Hematopoietic multipotent progenitor cell (in vitro differentiated cells): ENCODE measurements at regions not wholly inside any gene's neighbourhood (a gene's known extent, or its start where the extent isn't known, plus 50 kb on each side); places are given as distances from the start of the nearest gene placed in this dataset.
"Not testable (repeated sequence)": the region's sequence is repeated elsewhere in the genome, so short reads cannot be mapped to it uniquely, and the experiment has no call there.

Experiments used
- DNase-seq, 3 donors: peaks; one replicate each; pipeline ENCODE4 v3.0.0-alpha.2; 2011 to 2015; ENCODE audit warnings: low read depth in 2 of 3, low spot score in 2 of 3

DNA sequence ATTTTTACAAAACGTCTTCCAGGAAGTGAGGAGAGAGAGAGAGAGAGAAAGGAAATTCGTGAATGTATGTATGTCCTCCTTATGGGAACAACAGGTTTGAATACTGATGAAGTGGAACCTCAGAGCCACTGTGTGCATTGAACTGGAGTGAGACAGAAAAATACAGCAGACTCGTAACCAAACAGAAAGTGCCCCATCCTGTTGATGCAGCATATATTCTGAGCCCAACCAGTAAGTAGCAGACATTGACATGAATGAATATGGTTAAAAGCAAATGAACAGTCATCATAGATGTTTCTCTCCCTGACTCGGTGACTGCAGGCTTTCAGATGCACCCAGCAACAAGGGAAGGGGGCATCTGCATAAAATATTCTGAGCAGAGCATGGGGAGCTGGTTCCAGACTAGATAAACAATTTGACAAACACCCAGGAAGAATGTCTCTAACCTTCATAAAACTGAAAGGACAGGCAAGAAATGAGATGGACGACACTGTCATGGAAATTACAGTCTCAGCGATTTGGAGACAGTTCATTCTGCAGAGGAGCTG, 471.0 kb upstream of the PBX1 start:
- no peak for DNase-seq

DNA sequence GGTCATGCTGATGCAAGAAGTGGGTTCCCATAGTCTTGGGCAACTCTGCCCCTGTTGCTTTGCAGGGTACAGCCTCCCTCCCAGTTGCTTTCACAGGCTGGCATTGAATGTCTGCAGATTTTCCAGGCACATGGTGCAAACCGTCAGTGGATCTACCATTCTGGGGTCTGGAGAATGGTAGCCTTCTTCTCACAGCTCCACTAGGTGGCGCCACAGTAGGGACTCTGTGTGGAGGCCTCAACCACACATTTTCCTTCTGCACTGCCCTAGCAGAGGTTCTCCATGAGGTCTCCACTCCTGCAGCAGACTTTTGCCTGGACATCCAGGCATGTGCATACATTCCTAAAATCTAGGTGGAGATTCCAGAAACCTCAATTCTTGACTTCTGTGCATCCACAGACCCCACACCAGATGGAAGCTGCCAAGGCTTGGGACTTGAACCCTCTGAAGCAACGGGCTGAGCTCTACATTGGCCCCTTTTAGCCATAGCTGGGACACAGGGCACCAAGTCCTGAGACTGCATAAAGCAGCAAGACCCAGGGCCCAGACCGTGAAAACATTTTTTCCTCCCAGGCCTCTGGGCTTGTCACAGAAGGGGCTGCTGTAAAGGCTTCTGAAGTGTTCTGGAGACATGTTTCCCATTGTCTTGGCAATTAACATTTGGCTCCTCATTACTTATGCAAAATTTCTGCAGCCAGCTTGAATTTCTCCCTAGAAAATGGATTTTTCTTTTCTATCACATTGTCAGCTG, 466.2 kb upstream of the PBX1 start:
- DNase-seq: peak in 1 of 3 donors; percentile 2

DNA sequence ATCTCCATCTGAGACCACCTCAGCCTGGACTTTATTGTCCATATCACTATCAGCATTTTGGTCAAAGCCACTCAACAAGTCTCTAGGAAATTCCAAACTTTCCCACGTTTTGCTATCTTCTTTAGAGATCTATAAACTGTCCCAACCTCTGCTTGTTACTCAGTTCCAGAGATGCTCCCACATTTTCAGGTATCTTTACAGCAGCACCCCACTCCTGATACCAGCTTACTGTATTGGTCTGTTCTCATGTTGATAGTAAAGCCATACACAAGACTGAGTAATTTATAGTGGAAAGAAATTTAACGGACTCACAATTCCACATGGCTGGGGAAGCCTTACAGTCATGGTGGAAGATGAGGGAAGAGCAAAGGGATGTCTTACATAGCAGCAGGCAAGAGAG, 465.4 kb upstream of the PBX1 start:
- DNase-seq: no peak

DNA sequence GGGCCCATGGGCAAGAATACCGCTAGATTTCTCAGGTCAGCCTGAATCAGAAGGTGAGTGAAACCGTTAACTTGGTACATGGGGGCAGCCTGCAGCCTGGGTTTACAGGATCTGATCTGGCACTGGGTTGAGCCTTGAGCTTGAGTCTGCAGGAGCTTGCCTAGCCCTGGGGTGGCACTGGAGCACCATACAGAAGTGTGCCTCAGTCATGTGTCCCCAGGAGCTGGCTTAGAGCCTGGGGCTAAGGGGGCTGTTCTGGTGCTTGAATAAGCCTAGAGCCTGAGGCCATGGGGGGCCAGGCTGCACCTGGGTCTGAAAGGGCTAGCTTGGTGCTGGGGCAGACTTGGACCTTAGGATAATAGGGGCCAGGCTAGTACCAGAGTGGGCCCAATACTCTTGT, 457.2 kb upstream of the PBX1 start:
- DNase-seq: no peak

DNA sequence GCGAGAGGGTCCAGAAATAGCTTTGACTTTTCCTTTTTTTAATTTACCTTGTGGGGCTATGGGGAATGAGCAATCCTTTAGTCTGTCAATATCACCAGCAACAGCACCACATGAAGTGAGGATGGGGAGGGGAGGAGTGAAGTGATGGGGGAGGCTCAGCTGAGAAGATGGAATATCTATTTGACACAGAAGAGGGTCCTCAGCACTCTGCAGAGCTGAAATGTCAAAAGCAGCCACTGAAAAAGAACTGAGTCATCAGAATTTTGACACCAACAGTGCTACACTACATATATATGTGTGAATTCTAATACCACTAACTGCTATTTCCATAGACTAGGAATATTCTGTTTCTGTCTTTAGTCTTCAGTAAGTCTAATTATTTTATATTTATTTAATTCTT, 427.0 kb upstream of the PBX1 start:
- DNase-seq: no peak

DNA sequence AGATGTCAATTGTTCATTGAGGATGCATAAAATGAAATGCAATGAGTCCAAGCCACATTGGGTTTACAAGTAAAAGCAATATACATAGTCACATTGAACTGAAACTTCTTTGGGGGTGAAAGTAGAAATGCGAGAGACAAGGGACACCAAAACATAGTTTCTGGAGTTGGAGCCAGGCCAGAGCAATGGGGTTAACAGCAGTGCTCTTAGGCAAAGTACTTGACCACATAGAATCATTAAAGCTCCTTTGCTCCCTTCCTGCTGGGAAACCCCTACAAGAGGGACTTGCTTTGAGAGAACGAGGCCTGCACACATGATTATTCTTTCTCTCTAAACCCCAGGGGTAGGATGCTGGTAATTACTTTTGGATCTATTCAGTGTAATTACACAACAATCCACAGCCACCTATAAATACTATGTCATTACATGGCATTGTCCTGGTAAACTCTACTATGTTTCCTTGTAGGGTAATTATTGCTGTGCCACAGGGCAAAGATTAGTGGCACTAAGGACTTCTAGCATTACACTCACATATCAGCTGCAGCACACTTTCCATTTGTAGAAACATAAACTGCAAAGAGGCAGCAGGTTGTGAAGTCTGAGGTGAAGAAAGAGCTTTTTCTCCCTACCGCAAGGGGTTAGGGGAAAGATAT, 421.6 kb upstream of the PBX1 start:
- DNase-seq: no peak

DNA sequence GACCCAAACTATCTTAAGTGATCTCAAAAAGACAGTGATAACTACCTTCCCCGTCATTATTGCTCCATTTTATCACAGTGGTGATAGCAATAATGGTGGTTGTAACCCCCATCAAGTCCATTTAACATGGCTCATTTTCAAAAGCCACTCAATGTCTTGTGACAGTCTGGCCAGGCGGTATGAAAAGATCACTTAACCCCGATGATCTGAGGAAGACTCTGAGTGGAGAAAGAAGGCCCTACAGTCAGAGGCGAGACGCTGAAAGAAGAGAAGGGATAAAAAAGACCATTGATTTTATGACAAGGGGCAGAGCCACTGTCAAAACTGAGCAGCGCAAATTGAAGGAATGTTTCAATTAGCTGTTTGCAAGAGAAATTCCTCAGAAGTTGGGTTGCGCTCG, 417.2 kb upstream of the PBX1 start:
- DNase-seq: no peak

DNA sequence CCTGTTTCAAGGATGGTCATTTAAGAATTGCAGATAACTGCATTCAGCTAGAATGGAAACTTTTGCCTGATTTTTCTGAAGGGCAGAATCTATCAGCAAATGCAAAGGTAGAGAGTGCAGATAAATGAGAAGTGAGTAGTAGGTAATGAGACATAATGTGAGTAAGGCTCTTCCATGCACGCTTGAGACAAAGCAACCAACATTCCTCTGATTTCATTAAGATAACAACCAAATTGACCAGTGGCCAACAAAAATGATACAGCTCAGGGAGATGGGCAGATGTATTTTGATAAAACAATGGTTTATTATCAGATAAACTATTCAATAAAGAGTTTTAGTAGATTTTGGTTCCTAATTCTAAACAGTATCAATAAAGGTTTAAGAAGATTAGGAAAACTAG, 404.4 kb upstream of the PBX1 start:
- DNase-seq: no peak

DNA sequence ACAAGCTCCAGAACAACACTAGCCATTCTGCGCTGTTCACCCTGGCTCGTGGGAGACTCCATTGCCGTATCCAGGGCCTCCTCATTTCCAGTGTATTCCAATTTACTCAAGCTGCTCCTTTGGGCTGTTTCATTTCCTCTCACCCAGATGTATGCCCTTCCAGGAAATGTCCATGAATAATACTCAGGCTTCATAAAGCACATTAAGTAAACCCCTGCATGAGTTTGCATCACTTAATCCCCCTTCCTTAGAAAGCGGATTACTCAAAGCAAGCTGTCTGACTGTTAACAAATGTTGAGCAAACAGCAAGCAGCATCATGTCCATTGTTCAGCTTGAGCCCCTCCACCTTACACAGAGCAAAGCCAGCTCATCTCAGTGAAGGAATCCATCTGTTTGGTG, 403.6 kb upstream of the PBX1 start:
- DNase-seq: no peak

DNA sequence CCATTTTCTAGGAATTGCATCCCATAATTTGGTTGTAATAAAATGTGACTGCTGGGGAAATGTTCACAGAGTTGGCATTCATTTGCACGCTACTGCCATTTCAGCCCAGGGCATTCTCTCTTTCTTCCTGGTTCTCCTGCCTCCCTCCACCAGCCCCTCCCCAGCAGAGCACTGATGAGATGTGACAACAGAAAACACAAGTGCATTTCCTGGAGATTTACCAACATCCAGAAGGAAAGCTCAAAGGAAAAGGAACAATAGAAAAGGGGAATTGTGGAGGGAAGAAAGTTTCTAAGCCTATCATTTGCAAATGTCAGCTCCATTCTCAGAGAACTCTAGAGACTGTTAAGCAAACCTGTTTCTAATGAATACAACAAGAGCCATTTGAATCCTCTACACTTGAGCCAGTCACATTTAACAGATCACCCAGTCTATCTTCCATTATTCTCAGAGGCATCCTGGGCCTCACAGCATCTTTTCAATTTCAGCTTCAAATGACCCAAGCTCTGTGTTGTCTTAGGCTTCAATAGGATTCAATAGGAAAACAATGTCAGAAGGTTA, 395.6 kb upstream of the PBX1 start:
- no peak for DNase-seq

DNA sequence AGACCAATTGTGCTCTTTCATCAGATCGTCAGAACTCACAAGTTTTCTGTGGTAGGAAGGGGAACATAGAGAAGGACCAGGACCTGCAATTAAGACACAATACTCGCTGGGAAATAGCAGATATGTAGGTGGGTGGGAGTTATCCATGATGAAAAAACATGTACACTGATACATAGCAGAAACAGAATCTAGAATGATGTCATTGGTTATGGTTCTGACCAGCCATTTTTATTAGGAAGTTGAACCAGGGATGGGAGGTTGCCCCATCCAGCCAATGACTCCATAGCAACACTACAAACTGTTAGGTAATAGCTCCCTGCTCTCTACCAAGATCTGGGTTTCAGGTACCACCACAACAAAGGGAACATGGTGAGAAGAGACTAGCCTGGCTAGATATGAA, 393.5 kb upstream of the PBX1 start:
- no peak for DNase-seq

DNA sequence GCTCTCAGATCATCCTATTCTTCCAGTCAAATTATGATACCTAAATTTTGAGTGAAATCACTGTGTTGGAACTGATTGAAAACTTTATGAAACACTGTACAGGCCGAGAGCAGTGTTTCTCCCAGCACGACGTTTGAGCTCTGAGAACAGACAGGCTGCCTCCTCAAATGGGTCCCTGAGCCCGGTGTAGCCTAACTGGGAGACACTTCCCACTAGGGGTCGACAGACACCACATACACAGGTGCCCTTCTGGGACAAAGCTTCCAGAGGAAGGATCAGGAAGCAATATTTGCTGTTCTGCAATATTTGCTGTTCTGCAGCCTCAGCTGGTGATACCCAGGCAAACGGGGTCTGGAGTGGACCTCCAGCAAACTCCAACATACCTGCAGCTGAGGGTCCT, 392.5 kb upstream of the PBX1 start:
- DNase-seq: not testable (repeated sequence)

DNA sequence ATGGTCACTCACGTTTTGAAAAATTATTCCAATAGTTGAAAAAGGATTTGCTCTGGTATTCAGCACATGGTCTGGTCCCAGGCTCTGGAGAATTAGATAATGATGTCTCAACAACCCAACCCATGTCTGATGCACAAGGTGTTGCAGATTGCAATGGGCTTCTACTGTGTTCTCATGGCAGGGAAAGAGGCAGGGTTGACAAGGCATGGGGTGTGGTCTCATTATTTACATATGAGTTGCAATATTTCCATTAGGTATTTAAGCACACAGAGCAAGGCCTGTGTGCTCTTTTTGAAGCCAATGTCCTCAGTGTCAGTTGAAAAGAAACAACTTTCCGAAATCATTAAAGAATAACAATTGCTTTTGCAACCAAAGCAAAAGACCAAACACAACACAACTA, 381.9 kb upstream of the PBX1 start:
- DNase-seq: no peak

DNA sequence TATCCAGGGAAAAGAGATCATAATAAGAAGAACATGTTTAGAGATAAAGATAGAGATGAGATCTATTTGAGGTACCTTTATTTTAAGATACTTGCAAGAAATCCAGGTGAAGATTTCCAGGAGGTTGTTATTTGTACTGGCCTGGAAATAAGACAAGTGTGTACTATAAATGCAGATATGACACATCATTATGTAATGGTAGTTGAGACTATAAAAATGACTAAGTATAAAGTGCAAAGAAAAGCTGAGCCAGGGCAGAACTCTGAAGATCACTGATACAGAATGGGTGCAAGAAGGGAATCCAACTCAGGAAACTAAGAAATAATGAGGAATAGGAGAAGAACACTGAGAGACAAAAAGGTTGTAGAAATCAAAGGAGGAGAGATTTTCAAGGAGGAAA, 378.2 kb upstream of the PBX1 start:
- no peak for DNase-seq

DNA sequence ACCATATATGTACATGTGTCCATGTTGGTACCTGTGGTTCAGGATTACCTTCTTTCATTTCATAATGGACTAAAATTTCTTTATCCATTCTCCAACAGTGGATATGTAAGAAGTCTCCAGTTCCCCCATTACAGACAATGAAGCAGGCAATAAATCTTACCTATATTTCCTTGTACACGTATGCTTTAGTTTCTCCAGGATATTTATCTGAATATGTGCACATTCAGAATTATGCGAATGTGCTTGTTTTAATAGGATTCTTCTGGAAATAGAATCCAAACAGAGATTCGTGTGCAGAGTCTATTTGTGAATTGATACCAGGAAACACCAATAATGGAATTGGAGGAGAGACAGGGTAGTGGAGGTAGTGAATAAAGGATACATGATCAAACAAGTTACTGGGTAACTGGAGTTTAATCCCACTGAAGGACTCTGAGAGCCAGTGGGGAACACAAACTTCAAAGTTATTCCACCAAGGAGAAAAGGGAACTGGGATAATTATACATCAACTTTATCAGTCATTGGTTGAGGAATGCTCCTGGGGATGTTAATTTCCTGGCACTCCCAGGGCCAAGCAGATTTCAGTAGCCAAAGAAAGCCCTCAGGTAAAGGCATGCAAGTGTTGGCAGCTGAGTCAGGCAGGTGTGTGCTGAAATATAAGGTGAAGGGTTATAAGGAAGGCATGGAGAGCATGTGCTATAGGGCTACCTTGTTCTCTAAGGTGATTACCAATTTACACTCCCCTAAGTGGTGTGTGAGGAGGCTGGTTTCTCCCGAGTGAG, 374.9 kb upstream of the PBX1 start:
- no peak for DNase-seq

DNA sequence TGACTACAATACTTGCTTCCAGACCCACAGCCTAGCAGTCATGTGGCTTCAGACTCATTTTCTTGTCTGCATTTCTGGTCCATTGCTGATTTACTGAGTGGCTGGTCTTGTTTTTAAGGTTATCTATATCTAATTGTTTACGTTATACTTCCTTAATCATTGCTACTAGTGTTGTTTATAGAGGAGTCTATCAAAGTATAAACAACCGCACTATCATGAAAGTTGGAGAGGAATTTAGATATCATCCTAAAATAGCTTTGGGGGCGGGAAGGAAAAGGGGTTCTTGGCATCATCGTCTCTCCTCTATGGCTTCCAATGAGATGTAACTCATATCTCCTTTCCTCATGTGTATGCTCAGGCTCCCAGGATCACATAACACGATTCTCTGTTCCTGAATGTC, 372.1 kb upstream of the PBX1 start:
- DNase-seq: no peak

DNA sequence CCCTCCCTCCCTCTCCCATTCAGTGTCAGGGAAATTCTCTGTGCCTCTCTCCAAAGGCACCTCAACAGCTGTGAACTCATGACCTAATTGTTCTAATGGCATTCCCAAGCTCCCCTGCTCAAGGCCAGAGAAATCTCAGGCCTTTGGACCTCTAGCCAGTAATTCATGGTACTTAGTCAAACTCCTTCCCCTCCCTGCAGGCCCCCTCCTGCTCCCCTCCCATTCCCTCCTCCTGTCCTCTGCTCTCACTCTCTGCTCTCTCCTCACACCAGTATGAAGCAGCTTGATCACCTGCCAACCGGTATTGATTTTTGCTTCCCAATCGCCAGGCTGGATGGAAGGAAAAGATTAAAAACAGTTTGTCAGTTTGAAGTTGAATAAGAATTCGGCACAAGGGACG, 370.5 kb upstream of the PBX1 start:
- DNase-seq: no peak

DNA sequence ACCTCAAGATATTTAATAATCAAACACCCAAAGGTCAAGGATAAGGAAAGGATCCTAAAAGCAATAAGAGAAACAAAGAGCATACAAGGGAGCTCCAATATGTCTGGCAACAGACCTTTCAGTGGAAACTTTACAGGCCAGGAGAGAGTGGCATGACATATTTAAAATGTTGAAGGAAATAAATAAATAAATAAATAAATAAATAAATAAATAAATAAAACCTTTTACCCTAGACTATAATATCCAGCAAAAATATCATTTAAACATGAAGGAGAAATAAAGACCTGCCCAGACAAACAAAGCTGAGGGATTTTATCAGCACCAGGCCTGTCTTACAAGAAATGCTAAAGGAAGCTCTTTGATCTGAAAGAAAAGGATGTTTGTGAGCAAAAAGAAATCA, 367.8 kb upstream of the PBX1 start:
- DNase-seq: no peak

DNA sequence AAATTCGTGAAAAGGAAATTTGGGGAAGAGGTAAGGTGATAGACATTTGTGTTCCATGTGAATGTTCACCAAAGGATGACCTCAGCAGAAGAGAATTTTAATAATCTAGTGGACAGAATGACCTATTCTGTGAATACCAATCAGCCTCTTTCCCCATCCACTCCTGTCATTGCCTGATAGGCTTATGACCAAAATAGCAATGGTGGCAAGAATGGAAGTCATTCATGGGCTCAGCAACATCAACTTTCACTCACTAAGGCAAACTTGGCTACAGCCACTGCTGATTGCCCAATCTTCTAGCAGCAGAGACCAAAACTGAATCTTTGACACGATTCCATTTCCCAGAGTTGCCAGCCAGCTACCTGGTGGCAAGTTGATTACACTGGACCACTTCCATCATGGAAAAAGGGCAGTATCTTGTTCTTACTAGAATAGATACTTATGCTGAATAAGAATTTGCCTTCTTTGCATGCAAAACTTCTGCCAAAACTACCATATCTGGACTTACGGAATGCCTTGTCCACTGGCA, 348.7 kb upstream of the PBX1 start:
- no peak for DNase-seq

DNA sequence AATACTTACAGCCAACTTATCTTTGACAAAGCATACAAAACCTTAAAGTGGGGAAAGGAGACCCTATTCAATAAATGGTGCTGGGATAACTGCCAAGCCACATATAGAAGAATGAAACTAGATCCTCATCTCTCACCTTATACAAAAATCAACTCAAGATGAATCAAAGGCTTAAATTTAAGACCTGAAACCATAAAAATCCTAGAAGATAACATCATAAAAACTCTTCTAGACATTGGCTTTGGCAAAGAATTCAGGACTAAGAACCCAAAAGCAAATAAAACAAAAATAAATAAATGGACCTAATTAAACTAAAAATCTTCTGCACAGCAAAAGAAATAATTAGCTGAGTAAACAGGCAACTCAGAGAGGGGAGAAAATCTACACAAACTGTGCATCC, 335.6 kb upstream of the PBX1 start:
- DNase-seq: no peak

DNA sequence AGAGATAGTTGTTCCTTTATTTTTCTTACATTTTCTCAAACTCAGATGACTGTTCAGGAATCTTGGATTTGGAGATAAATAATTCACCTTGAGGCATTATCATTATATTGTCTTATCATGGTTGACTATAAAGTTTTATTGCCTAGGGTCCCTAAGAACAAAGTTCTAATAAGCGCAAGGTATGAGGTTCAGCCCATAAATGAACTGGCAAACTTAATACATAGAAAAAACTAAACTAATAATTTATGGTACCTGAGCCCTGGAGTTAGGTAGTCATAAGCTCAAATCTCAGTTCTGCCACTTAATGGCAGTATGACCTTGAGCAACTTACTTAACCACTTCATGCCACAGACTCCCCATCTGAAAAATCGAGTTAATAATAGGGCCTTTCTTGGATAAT, 334.0 kb upstream of the PBX1 start:
- no peak for DNase-seq
